ENCODE measurements at regions not wholly inside any gene's neighbourhood (a gene's known extent, or its start where the extent isn't known, plus 50 kb on each side); places are given as distances from the start of the nearest gene placed in this dataset.
A peak's percentile ranks its signal among the peaks of the same experiment; 100 is the strongest.

- intact Hi-C loops (cut with DNase I) = loop anchor here (10.0 kb wide), 1 partner anchor 800 kb away; no protein-coding TSS in a partner anchor
- no peak overlapping the region for H3K27ac ChIP-seq
These were observed 78.3 kb upstream of the HTR2A start for GRCh38 chr13:46975173-46975572.

GRCh38 chr13:46968450-46968849 is 71.6 kb upstream of the HTR2A start:
- H3K4me1 ChIP-seq = no peaks in the 10 kb centered on the region
- intact Hi-C loops (cut with DNase I) = no loop called here
- H3K36me3 ChIP-seq = no peaks in the 10 kb centered on the region
- TF ChIP-seq, protein P1, sequence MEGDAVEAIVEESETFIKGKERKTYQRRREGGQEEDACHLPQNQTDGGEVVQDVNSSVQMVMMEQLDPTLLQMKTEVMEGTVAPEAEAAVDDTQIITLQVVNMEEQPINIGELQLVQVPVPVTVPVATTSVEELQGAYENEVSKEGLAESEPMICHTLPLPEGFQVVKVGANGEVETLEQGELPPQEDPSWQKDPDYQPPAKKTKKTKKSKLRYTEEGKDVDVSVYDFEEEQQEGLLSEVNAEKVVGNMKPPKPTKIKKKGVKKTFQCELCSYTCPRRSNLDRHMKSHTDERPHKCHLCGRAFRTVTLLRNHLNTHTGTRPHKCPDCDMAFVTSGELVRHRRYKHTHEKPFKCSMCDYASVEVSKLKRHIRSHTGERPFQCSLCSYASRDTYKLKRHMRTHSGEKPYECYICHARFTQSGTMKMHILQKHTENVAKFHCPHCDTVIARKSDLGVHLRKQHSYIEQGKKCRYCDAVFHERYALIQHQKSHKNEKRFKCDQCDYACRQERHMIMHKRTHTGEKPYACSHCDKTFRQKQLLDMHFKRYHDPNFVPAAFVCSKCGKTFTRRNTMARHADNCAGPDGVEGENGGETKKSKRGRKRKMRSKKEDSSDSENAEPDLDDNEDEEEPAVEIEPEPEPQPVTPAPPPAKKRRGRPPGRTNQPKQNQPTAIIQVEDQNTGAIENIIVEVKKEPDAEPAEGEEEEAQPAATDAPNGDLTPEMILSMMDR (IDR thresholded peaks at IDR 0.05) = no peak
- no peaks in the 10 kb centered on the region for H3K27me3 ChIP-seq
- DNase-seq (ENCODE audit: low spot score in 2 of 2) = no peak
- no peak overlapping the region for H3K4me3 ChIP-seq
- no peaks in the 10 kb centered on the region for H3K9me3 ChIP-seq
- H3K27ac ChIP-seq = no peak overlapping the region

More at GRCh38 chr13:46975173-46975572, 78.3 kb upstream of the HTR2A start:
- Histone ChIP-seq H3K9me3 (peaks cover 5 to 17% of the 10 kb centered on the region in 2 donors), H3K4me3 (no peak overlapping the region), H3K36me3 (no peaks in the 10 kb centered on the region), H3K27me3 (no peaks in the 10 kb centered on the region), H3K4me1 (no peaks in the 10 kb centered on the region)
- TF ChIP-seq, protein P1 (IDR thresholded peaks at IDR 0.05) = no peak
- DNase-seq (ENCODE audit: low spot score in 2 of 2) = no peak

GRCh38 chr13:46964789-46965527 is 68.1 kb upstream of the HTR2A start:
- Histone ChIP-seq H3K27me3 (no peaks in the 10 kb centered on the region), H3K9me3 (no peaks in the 10 kb centered on the region), H3K36me3 (no peaks in the 10 kb centered on the region), H3K4me3 (no peak overlapping the region), H3K27ac (no peak overlapping the region), H3K4me1 (no peaks in the 10 kb centered on the region)
- intact Hi-C loops (cut with DNase I) = no loop called here
- TF ChIP-seq, protein P1 (IDR thresholded peaks at IDR 0.05) = no peak
- no peak for DNase-seq (ENCODE audit: low spot score in 2 of 2)

DNA sequence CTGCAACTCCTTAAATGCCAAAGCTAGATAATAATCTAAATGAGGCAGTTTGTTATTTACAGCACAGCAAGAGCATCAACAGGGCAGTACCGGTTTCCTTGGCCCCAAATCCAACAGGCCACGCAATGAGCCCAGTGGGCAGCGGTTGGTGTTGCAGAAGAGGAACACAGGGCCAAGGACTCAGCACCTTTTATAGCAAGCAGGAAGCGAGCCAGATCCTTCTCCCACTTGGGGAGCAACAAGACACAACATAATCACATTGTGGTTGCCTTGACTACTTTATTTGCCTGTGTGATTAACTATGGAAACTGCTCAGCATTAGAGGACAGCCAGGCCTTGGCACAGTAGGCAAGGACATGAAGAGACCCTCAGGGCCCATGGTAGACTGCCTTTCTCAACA is 67.1 kb upstream of the HTR2A start:
- no peak overlapping the region for H3K4me3 ChIP-seq
- H3K9me3 ChIP-seq = no peaks in the 10 kb centered on the region
- no peak for DNase-seq (ENCODE audit: low spot score in 2 of 2)
- TF ChIP-seq, protein P1 (IDR thresholded peaks at IDR 0.05) = no peak
- H3K4me1 ChIP-seq = no peaks in the 10 kb centered on the region
- no peaks in the 10 kb centered on the region for H3K27me3 ChIP-seq
- intact Hi-C loops (cut with DNase I) = no loop called here
- H3K36me3 ChIP-seq = no peaks in the 10 kb centered on the region
- H3K27ac ChIP-seq = no peak overlapping the region

DNA sequence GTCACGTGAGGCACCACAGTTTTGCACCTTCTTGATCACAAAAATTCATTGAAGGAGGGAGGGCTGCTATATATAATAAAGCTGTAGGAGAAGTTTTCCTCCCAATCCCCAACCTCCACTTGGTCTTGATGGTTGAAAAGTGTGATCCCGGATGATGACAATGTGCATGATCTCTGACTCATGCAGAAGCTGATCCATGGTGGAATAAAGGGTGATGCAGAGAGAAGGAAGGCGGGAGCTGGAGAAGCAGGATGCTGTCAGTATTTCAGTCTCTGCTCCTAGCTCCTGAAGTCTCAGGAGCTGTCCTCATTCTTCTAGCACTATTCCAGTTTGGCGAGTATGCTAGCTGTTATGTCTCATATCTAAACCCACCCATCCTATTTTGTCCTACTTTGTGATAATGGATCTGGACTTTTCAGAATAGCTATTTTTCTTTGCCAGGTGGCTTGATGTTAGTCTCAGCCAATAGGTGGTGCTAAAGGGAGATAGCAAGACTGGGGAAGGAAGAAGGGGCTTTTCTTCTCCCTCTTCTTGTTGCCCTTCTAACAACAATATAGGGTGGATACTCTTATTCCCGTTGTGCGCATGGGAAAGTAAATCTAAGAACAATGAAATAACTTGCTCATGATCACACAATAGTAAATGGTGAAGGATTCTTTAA is 65.6 kb upstream of the HTR2A start:
- TF ChIP-seq, protein P1 (IDR thresholded peaks at IDR 0.05) = peak in 1 of 3 experiments; percentile 23
- intact Hi-C loops (cut with DNase I) = no loop called here

More for the DNA sequence above, 65.6 kb upstream of the HTR2A start:
- Histone ChIP-seq H3K9me3 (no peaks in the 10 kb centered on the region), H3K36me3 (no peaks in the 10 kb centered on the region), H3K4me1 (no peaks in the 10 kb centered on the region), H3K27me3 (no peaks in the 10 kb centered on the region), H3K4me3 (no peak overlapping the region), H3K27ac (no peak overlapping the region)
- DNase-seq (ENCODE audit: low spot score in 2 of 2) = no peak
